ENCODE measurements at regions not wholly inside any gene's neighbourhood (a gene's known extent, or its start where the extent isn't known, plus 50 kb on each side); places are given as distances from the start of the nearest gene placed in this dataset.

- TF ChIP-seq EZH2 (IDR thresholded peaks at IDR 0.05; ENCODE audit: low read depth) (no peak), CTCF (conservative IDR thresholded peaks at IDR 0.05) (no peak)
These were observed 387.9 kb upstream of the MYT1L start for GRCh38 chr2:2719015-2719414.

Measured in PC-9 (cell line).